PC-3 (cell line): ENCODE measurements at regions not wholly inside any gene's neighbourhood (a gene's known extent, or its start where the extent isn't known, plus 50 kb on each side); places are given as distances from the start of the nearest gene placed in this dataset.

Experiments
- ATAC-seq: fragments of 200-7000 bp; cut with Tn5 transposase; 2 replicates; pipeline ENCODE4 v1.9.1; 2020; ENCODE audit warnings: mild to moderate bottlenecking, moderate library complexity
- BruUV-seq: library from RNA; stranded (reverse); fragments of 400-500 nt; replicated peaks from 2 replicates; lab custom pipeline; 2021; lab: Mats Ljungman, UMichigan
- CTCF ChIA-PET: fragments of 300-600 bp; sonication (Branson Sonifier 250); formaldehyde crosslinking; loops from one replicate; lab custom pipeline; 2022; ENCODE audit warnings: antibody characterized with exemption; lab: Charles Lee
- POLR2A ChIA-PET: fragments of 300-600 bp; sonication (Branson Sonifier 250); formaldehyde crosslinking; loops from one replicate; lab custom pipeline; 2022; ENCODE audit warnings: antibody characterized with exemption; ENCODE audit not compliant: unreplicated experiment; lab: Charles Lee
- DNase-seq: peaks from one replicate; pipeline ENCODE4 v3.0.0-alpha.2; 2015
- H2AFZ ChIP-seq: fragments of 300-600 bp; sonication (generic); 2 replicates; pipeline ENCODE4 v1.6.0; 2016; ENCODE audit warnings: antibody characterized with exemption, low read length
- H3F3A ChIP-seq: fragments of 300-600 bp; sonication (generic); one replicate; pipeline ENCODE4 v1.6.0; 2017; ENCODE audit warnings: antibody characterized with exemption, low read length, control low read depth, mild to moderate bottlenecking; ENCODE audit not compliant: unreplicated experiment
- H3K27ac ChIP-seq: fragments of 300-600 bp; sonication (generic); 2 replicates; pipeline ENCODE4 v1.5.1; 2016; ENCODE audit warnings: mild to moderate bottlenecking, low read length
- H3K27me3 ChIP-seq: fragments of 300-600 bp; sonication (generic); 2 replicates; pipeline ENCODE4 v1.6.1; 2016; ENCODE audit warnings: low read length, mixed read lengths
- H3K36me3 ChIP-seq: fragments of 300-600 bp; sonication (generic); 2 replicates; pipeline ENCODE4 v1.6.1; 2016; ENCODE audit warnings: low read depth, mixed run types, low read length, mixed read lengths
- H3K4me1 ChIP-seq: fragments of 300-600 bp; sonication (generic); 2 replicates; pipeline ENCODE4 v1.5.1; 2016; ENCODE audit warnings: low read length; ENCODE audit not compliant: insufficient read depth
- H3K4me2 ChIP-seq: fragments of 300-600 bp; sonication (generic); 2 replicates; pipeline ENCODE4 v1.6.0; 2016; ENCODE audit warnings: low read length
- H3K4me3 ChIP-seq: fragments of 300-600 bp; sonication (generic); 2 replicates; pipeline ENCODE4 v1.5.1; 2016; ENCODE audit warnings: mild to moderate bottlenecking, low read length, mixed read lengths
- H3K79me2 ChIP-seq: fragments of 300-600 bp; sonication (generic); 2 replicates; pipeline ENCODE4 v1.6.1; 2017; ENCODE audit warnings: low read length, mixed read lengths
- H3K9ac ChIP-seq: fragments of 300-600 bp; sonication (generic); 2 replicates; pipeline ENCODE4 v1.6.0; 2016; ENCODE audit warnings: mild to moderate bottlenecking, low read length
- H3K9me2 ChIP-seq: fragments of 300-600 bp; sonication (generic); replicated peaks from 2 replicates; pipeline ENCODE4 v1.6.1; 2016; ENCODE audit warnings: mixed run types, low read length, mixed read lengths
- H3K9me3 ChIP-seq: fragments of 300-600 bp; sonication (generic); 2 replicates; pipeline ENCODE4 v1.6.1; 2016; ENCODE audit warnings: low read length, mixed read lengths
- H4K20me1 ChIP-seq: fragments of 300-600 bp; sonication (generic); 2 replicates; pipeline ENCODE4 v1.6.1; 2016; ENCODE audit warnings: low read length, mixed read lengths
- EZH2 ChIP-seq: fragments of 300-600 bp; sonication (generic); IDR thresholded peaks from one replicate; pipeline ENCODE4 v1.6.1; 2017; ENCODE audit warnings: antibody characterized with exemption, mild to moderate bottlenecking, low read length; ENCODE audit not compliant: unreplicated experiment
- EZH2phosphoT487 ChIP-seq: fragments of 300-600 bp; sonication (generic); IDR thresholded peaks from 2 replicates; pipeline ENCODE4 v1.6.1; 2018; ENCODE audit warnings: mild to moderate bottlenecking, antibody characterized with exemption, low read length, borderline replicate concordance
- intact Hi-C: fragments of 100-400 bp; cut with micrococcal nuclease; formaldehyde crosslinking; loops from 2 replicates; pipeline ENCODE4 v1.9.0; 2023
- TF ChIP-seq, protein P1 (sequence below): fragments of 300-600 bp; sonication (generic); conservative IDR thresholded peaks from 2 replicates; pipeline ENCODE4 v1.5.1; 2017; ENCODE audit warnings: antibody characterized with exemption, low read depth, mild to moderate bottlenecking, low read length

- no peak overlapping the region for H3K9ac ChIP-seq
- H3K27ac ChIP-seq = no peak overlapping the region
- ChIA-PET CTCF (no interaction called here), POLR2A (no interaction called here)
- DNase-seq = no peak
- no peaks in the 10 kb centered on the region for H3K27me3 ChIP-seq
- H2AFZ ChIP-seq = no peak overlapping the region
- no TSS peak for BruUV-seq
- no peaks in the 10 kb centered on the region for H3K9me3 ChIP-seq
- no peak for ATAC-seq
- no peaks in the 10 kb centered on the region for H4K20me1 ChIP-seq
- intact Hi-C loops = no loop called here
- H3K4me3 ChIP-seq = no peak overlapping the region
- H3F3A ChIP-seq = no peaks in the 10 kb centered on the region
- no peak overlapping the region for H3K4me2 ChIP-seq
- no peaks in the 10 kb centered on the region for H3K79me2 ChIP-seq
- TF ChIP-seq, protein P1, sequence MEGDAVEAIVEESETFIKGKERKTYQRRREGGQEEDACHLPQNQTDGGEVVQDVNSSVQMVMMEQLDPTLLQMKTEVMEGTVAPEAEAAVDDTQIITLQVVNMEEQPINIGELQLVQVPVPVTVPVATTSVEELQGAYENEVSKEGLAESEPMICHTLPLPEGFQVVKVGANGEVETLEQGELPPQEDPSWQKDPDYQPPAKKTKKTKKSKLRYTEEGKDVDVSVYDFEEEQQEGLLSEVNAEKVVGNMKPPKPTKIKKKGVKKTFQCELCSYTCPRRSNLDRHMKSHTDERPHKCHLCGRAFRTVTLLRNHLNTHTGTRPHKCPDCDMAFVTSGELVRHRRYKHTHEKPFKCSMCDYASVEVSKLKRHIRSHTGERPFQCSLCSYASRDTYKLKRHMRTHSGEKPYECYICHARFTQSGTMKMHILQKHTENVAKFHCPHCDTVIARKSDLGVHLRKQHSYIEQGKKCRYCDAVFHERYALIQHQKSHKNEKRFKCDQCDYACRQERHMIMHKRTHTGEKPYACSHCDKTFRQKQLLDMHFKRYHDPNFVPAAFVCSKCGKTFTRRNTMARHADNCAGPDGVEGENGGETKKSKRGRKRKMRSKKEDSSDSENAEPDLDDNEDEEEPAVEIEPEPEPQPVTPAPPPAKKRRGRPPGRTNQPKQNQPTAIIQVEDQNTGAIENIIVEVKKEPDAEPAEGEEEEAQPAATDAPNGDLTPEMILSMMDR = peak; percentile 43
- no peak for TF ChIP-seq EZH2phosphoT487
- no peaks in the 10 kb centered on the region for H3K4me1 ChIP-seq
- no peaks in the 10 kb centered on the region for H3K36me3 ChIP-seq
- H3K9me2 ChIP-seq = no peaks in the 10 kb centered on the region
Measured at GRCh38 chr4:107153228-107153627, 117.1 kb upstream of the DKK2 start.

GRCh38 chr4:107151173-107151572 is 115.1 kb upstream of the DKK2 start:
- no TSS peak for BruUV-seq
- CTCF ChIA-PET = no interaction called here
- no peaks in the 10 kb centered on the region for H3K9me3 ChIP-seq
- TF ChIP-seq EZH2phosphoT487 = no peak
- TF ChIP-seq, protein P1 = no peak
- TF ChIP-seq EZH2 = no peak
- H3K4me2 ChIP-seq = no peak overlapping the region
- intact Hi-C loops = no loop called here
- no peak overlapping the region for H3K27ac ChIP-seq
- H4K20me1 ChIP-seq = no peaks in the 10 kb centered on the region
- no peaks in the 10 kb centered on the region for H3K4me1 ChIP-seq
- POLR2A ChIA-PET = no interaction called here
- ATAC-seq = no peak
- no peaks in the 10 kb centered on the region for H3F3A ChIP-seq
- no peak for DNase-seq
- H3K27me3 ChIP-seq = no peaks in the 10 kb centered on the region
- H3K79me2 ChIP-seq = no peaks in the 10 kb centered on the region
- no peak overlapping the region for H3K4me3 ChIP-seq
- no peaks in the 10 kb centered on the region for H3K9me2 ChIP-seq
- H2AFZ ChIP-seq = no peak overlapping the region
- H3K9ac ChIP-seq = no peak overlapping the region
- H3K36me3 ChIP-seq = no peaks in the 10 kb centered on the region

DNA sequence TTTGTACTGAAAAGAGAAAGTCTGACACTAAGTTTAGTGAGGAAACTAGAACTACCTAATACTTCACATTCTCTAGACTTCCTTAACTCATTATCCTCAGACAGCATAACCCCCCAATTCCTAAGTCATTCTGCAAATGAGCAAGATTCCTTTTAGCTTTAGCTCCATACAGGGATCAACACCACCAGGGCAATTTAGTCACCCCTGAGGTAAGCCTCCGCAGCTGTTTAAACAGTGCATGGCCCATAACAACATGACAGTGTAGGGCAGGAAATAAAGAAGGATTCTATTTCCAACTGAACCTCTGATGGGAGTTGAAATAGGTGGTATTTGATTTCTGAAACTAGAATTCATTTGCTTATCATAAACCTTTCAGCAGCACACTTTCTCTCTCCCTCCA is 112.8 kb upstream of the DKK2 start:
- no peaks in the 10 kb centered on the region for H3K4me1 ChIP-seq
- H3K9me3 ChIP-seq = no peaks in the 10 kb centered on the region
- no peaks in the 10 kb centered on the region for H3K36me3 ChIP-seq
- H3K4me2 ChIP-seq = no peak overlapping the region
- intact Hi-C loops = no loop called here
- no peak for DNase-seq
- no peaks in the 10 kb centered on the region for H3K79me2 ChIP-seq
- no peak overlapping the region for H3K4me3 ChIP-seq
- no peak for ATAC-seq
- H3K27me3 ChIP-seq = no peaks in the 10 kb centered on the region
- no peaks in the 10 kb centered on the region for H4K20me1 ChIP-seq
- H3K27ac ChIP-seq = no peak overlapping the region
- no peaks in the 10 kb centered on the region for H3F3A ChIP-seq
- no peaks in the 10 kb centered on the region for H3K9me2 ChIP-seq
- POLR2A ChIA-PET = no interaction called here
- no TSS peak for BruUV-seq
- CTCF ChIA-PET = no interaction called here
- no peak overlapping the region for H3K9ac ChIP-seq
- H2AFZ ChIP-seq = no peak overlapping the region
- no peak for TF ChIP-seq EZH2phosphoT487
- no peak for TF ChIP-seq EZH2
- TF ChIP-seq, protein P1 = no peak
